GM12874 (cell line): ENCODE measurements at regions not wholly inside any gene's neighbourhood (a gene's known extent, or its start where the extent isn't known, plus 50 kb on each side); places are given as distances from the start of the nearest gene placed in this dataset.

Experiments
- TF ChIP-seq, protein P1 (sequence below): IDR thresholded peaks from 2 replicates; pipeline ENCODE4 v1.5.1; 2011; ENCODE audit warnings: low read depth, mild to moderate bottlenecking, control low read depth, low read length, moderate library complexity; ENCODE audit not compliant: insufficient read depth

DNA sequence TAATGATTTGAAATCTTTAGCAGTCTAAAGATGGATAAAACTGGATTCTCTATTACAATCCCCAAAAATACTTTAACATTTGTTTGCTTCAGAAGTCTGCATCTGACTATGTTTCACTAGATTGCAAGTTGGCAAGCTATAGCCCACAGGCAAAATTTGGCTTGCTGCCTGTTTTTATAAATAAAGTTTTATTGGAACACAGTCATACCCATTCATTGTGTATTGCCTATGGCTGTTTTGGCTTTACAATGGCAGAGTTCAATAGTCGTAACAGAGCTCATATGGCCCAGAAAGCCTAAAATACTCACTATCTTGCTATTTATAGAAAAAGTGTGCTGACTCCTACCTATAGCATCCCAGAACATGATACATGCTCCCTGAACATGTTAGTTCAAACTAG, 89.0 kb upstream of the GPR141 start:
- TF ChIP-seq, protein P1, sequence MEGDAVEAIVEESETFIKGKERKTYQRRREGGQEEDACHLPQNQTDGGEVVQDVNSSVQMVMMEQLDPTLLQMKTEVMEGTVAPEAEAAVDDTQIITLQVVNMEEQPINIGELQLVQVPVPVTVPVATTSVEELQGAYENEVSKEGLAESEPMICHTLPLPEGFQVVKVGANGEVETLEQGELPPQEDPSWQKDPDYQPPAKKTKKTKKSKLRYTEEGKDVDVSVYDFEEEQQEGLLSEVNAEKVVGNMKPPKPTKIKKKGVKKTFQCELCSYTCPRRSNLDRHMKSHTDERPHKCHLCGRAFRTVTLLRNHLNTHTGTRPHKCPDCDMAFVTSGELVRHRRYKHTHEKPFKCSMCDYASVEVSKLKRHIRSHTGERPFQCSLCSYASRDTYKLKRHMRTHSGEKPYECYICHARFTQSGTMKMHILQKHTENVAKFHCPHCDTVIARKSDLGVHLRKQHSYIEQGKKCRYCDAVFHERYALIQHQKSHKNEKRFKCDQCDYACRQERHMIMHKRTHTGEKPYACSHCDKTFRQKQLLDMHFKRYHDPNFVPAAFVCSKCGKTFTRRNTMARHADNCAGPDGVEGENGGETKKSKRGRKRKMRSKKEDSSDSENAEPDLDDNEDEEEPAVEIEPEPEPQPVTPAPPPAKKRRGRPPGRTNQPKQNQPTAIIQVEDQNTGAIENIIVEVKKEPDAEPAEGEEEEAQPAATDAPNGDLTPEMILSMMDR: no peak

DNA sequence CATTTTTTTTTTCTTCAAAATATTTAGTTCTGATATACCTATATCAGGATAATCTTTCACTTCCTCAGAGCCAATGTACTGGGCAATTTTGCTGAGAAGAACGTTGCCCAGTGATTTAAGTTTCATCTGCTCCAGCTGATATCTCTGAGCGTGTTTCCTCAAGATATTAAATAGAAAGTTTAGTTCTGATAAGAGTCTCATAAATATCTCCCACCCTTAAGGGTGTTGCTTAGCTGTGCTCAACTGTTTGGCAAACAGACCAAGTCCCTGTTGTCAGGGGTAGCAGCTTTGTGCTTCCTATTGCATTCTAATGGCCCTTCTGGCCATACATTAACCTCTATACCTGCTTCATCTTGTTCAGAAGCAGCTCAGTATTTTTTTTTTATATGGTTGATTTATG, 84.7 kb upstream of the GPR141 start:
- TF ChIP-seq, protein P1: no peak

DNA sequence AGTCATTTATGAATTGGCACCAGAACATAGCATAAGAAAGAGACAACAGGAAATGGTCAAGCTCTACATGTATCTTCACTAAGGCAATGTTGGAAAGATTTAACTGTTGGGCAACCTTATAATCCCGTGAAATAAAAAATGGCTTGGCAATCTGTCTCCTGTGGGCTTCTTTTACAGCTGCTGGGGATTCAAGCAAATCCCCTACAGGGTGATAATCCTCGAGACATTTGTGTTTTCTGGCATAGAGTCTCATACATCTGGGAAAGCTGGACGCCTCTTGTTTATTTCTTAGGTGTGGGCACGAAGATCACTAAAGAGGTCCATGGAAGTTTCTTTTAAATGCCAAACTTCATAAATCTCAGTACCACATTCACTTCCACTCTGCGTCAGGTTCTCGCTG, 82.2 kb upstream of the GPR141 start:
- TF ChIP-seq, protein P1: no peak

DNA sequence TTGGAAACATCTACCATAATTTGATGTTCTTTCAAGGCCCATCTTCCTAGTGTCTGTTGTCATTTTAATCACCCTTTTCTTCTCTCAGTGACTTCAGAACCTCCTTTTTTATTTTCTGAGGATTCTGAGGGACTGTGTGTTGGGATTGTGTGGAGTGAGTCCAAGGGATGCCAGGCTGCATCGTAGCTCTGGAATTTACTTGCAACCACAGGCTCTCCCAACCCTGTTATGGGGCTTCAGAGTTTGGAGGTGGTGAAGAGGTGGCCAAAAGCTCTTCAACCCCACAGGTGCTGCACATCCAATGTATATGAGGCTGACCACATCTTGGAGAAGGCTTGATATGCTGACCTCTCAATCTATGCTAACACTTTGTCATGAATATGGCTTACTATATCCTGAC, 79.5 kb upstream of the GPR141 start:
- TF ChIP-seq, protein P1: no peak

DNA sequence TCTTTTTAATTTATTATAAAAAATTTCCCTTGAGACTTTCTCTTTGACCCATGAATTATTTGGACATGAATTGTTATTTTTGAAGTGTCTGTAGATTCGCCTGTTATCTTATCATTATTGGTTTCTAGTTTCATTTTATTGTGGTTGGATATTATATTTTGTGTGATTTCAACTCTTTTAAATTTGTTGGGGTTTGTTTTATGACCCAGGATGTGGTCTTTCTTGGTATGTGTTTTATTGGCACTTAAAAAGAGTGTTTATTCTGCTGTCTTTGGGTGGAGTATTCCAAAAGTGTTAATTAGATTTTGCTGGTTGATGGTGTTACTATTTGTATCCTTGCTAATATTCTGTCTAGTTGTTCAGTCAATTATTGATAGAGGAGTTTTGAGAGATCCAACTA, 50.5 kb upstream of the GPR141 start:
- TF ChIP-seq, protein P1: no peak
